GM12878 (cell line): ENCODE measurements at regions not wholly inside any gene's neighbourhood (a gene's known extent, or its start where the extent isn't known, plus 50 kb on each side); places are given as distances from the start of the nearest gene placed in this dataset.

Source experiments
- ATAC-seq: fragments of 200-7000 bp; cut with Tn5 transposase; 3 replicates; pipeline ENCODE4 v1.9.1; 2020; ENCODE audit warnings: mild to moderate bottlenecking, moderate library complexity
- BruUV-seq: library from RNA; stranded (reverse); fragments of 400-500 nt; replicated peaks from 2 replicates; lab custom pipeline; 2021; lab: Mats Ljungman, UMichigan
- CTCF ChIA-PET: fragments of 300-600 bp; sonication (Branson Sonifier 250); formaldehyde crosslinking; extraction: SDS; loops from one replicate; lab custom pipeline; 2021; ENCODE audit warnings: inconsistent platforms; lab: Yijun Ruan, JAX
- POLR2A ChIA-PET: fragments of 350-600 bp; formaldehyde crosslinking; extraction: SDS; loops from one replicate; lab custom pipeline; 2021; ENCODE audit warnings: inconsistent platforms; lab: Charles Lee
- RAD21 ChIA-PET: fragments of 300-600 bp; sonication (Branson Sonifier 250); formaldehyde crosslinking; loops from one replicate; lab custom pipeline; 2023; ENCODE audit warnings: antibody characterized with exemption; ENCODE audit not compliant: unreplicated experiment; lab: Charles Lee
- SMC1A ChIA-PET: fragments of 300-600 bp; sonication (Branson Sonifier 250); formaldehyde crosslinking; loops from one replicate; lab custom pipeline; 2023; ENCODE audit not compliant: unreplicated experiment, uncharacterized antibody; lab: Charles Lee
- DNase-seq: peaks from one replicate; pipeline ENCODE4 v3.0.0-alpha.2; 2011; ENCODE audit warnings: low read depth, low spot score
- FAIRE-seq: peaks from 3 replicates; lab custom pipeline; 2011; peaks lifted over from hg19 to GRCh38; lab: Jason Lieb, UNC
- H2AFZ ChIP-seq: 2 replicates; pipeline ENCODE4 v1.6.0; 2011; ENCODE audit warnings: low read depth, low read length, control low read depth; ENCODE audit not compliant: control insufficient read depth
- H3K27ac ChIP-seq: 2 replicates; pipeline ENCODE4 v1.5.1; 2011; ENCODE audit warnings: control low read depth; ENCODE audit not compliant: control insufficient read depth, insufficient read depth
- H3K27me3 ChIP-seq, 2 experiments: replicated peaks in 1 of 2; 2 replicates each; pipeline versions ENCODE4 v1.6.0 to v1.6.1; 2011; ENCODE audit warnings: low read length in 1 of 2; ENCODE audit not compliant: control insufficient read depth in 2 of 2, insufficient read depth in 2 of 2
- H3K36me3 ChIP-seq, 2 experiments: 2 replicates each; pipeline ENCODE4 v1.5.1; 2011; ENCODE audit warnings: low read length in 1 of 2; ENCODE audit not compliant: control insufficient read depth in 2 of 2, insufficient read depth in 2 of 2
- H3K4me1 ChIP-seq: 2 replicates; pipeline ENCODE4 v1.6.1; 2011; ENCODE audit warnings: mild to moderate bottlenecking, low read length, moderate library complexity, mixed read lengths; ENCODE audit not compliant: control insufficient read depth, insufficient read depth
- H3K4me2 ChIP-seq: 2 replicates; pipeline ENCODE4 v1.6.0; 2011; ENCODE audit warnings: control low read depth; ENCODE audit not compliant: control insufficient read depth, insufficient read depth
- H3K4me3 ChIP-seq: fragments of 200-600 bp; sonication (generic); 2 replicates; pipeline ENCODE4 v1.5.1; 2016
- H3K79me2 ChIP-seq: 2 replicates; pipeline ENCODE4 v1.6.0; 2011; ENCODE audit warnings: low read length; ENCODE audit not compliant: control insufficient read depth, insufficient read depth
- H3K9ac ChIP-seq: 2 replicates; pipeline ENCODE4 v1.8.0; 2011; ENCODE audit warnings: low read length, control low read depth, mixed read lengths; ENCODE audit not compliant: control insufficient read depth, insufficient read depth
- H3K9me3 ChIP-seq: replicated peaks from 3 replicates; pipeline ENCODE4 v1.5.1; 2011; ENCODE audit warnings: mild to moderate bottlenecking, low read length; ENCODE audit not compliant: control insufficient read depth, insufficient read depth
- H4K20me1 ChIP-seq: 2 replicates; pipeline ENCODE4 v1.6.0; 2011; ENCODE audit not compliant: control insufficient read depth, insufficient read depth
- BCL11A ChIP-seq: IDR thresholded peaks from 2 replicates; pipeline ENCODE4 v1.6.1; 2011; ENCODE audit warnings: low read depth, low read length
- EP300 ChIP-seq, 2 experiments: fragments of 150-350 bp in 1 of 2; IDR thresholded peaks; 2 replicates each; pipeline ENCODE4 v1.6.1; 2011 to 2012; ENCODE audit warnings: low read depth in 2 of 2, low read length in 2 of 2, borderline replicate concordance in 1 of 2, improper control_type of control experiment in 1 of 2, inconsistent platforms in 1 of 2; ENCODE audit not compliant: control insufficient read depth in 1 of 2
- ETV6 ChIP-seq, 2 experiments: fragments of 450-650 bp in 1 of 2; IDR thresholded peaks in 1 of 2; conservative IDR thresholded peaks in 1 of 2; 2 replicates each; pipeline ENCODE4 v1.6.1; 2014; ENCODE audit warnings: antibody characterized with exemption in 1 of 2, borderline replicate concordance in 1 of 2, low read depth in 1 of 2, mild to moderate bottlenecking in 1 of 2, moderate library complexity in 1 of 2
- MYB ChIP-seq: fragments of 150-350 bp; IDR thresholded peaks from 2 replicates; pipeline ENCODE4 v1.6.1; 2014; ENCODE audit warnings: mild to moderate bottlenecking, low read depth, low read length, borderline replicate concordance
- POLR2A ChIP-seq: IDR thresholded peaks from 2 replicates; pipeline ENCODE4 v1.6.1; 2011; ENCODE audit warnings: low read depth, mild to moderate bottlenecking, low read length
- POLR2AphosphoS2 ChIP-seq: IDR thresholded peaks from 2 replicates; pipeline ENCODE4 v1.6.1; 2011; ENCODE audit warnings: low read depth, mild to moderate bottlenecking, low read length, improper control_type of control experiment, moderate library complexity
- RAD51 ChIP-seq: fragments of 450-650 bp; IDR thresholded peaks from 2 replicates; pipeline ENCODE4 v1.6.1; 2016; ENCODE audit warnings: moderate library complexity, mild to moderate bottlenecking, inconsistent platforms
- TAF1 ChIP-seq: IDR thresholded peaks from 2 replicates; pipeline ENCODE4 v1.6.1; 2011; ENCODE audit warnings: mild to moderate bottlenecking, low read depth, low read length, borderline replicate concordance
- USF1 ChIP-seq: IDR thresholded peaks from 2 replicates; pipeline ENCODE4 v1.6.1; 2011; ENCODE audit warnings: borderline replicate concordance, low read depth, mild to moderate bottlenecking, moderate library complexity, mixed read lengths, low read length; ENCODE audit not compliant: insufficient read depth; ENCODE audit errors: extremely low read length
- WRNIP1 ChIP-seq: IDR thresholded peaks from 2 replicates; pipeline ENCODE4 v1.6.1; 2011; ENCODE audit warnings: low read depth, low read length, improper control_type of control experiment, borderline replicate concordance
- ZNF622 ChIP-seq: fragments of 450-650 bp; IDR thresholded peaks from 2 replicates; pipeline ENCODE4 v1.6.1; 2017; ENCODE audit warnings: mild to moderate bottlenecking, inconsistent platforms
- ZZZ3 ChIP-seq: IDR thresholded peaks from 2 replicates; pipeline ENCODE4 v1.6.1; 2011; ENCODE audit warnings: low read depth; ENCODE audit not compliant: control insufficient read depth, insufficient read length
- WGBS: methylation state at CpG from one replicate; pipeline ENCODE4 v1.1.6; 2016; ENCODE audit warnings: low lambda C conversion rate; ENCODE audit not compliant: insufficient replicate concordance, insufficient coverage; ENCODE audit errors: missing lambda C conversion rate; 5-methylcytosine and 5-hydroxymethylcytosine counted together
- in situ Hi-C: fragments of 300-500 bp; cut with MboI; formaldehyde crosslinking; loops from 9 replicates; pipeline ENCODE4 v1.14.3; 2018; ENCODE audit warnings: mixed read lengths
- intact Hi-C: fragments of 100-400 bp; cut with micrococcal nuclease; formaldehyde crosslinking; loops from one replicate; pipeline ENCODE4 v1.14.2; 2022; ENCODE audit not compliant: unreplicated experiment
- TF ChIP-seq, protein P1 (sequence below): fragments of 450-650 bp; formaldehyde crosslinking; IDR thresholded peaks from 2 replicates; pipeline ENCODE4 v1.5.0; 2022; ENCODE audit warnings: mild to moderate bottlenecking, missing genetic modification characterization
- TF ChIP-seq, protein P2 (sequence below): fragments of 450-650 bp; formaldehyde crosslinking; IDR thresholded peaks from 2 replicates; pipeline ENCODE4 v1.4.0; 2022; ENCODE audit warnings: mild to moderate bottlenecking, moderate library complexity

DNA sequence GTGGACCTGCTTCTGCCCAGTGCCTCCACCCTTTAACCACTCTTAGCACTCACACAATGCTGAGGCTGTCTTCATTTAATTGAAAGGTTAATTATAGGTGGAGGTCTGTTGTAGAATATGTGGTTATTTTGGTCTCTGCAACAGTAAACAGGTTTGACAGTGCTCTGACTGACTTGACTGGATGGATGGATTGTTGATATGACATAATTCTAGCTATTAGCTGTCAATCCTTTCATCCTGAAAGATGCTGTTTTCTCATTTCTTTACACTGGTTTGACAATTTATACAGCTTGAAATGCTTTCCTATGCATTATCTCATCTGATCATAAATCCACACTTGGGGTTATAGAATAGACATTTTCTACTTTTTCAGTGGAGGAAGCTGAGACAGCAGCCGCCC, 210.7 kb downstream of the CDH26 start (continued):
- TF ChIP-seq, protein P1, sequence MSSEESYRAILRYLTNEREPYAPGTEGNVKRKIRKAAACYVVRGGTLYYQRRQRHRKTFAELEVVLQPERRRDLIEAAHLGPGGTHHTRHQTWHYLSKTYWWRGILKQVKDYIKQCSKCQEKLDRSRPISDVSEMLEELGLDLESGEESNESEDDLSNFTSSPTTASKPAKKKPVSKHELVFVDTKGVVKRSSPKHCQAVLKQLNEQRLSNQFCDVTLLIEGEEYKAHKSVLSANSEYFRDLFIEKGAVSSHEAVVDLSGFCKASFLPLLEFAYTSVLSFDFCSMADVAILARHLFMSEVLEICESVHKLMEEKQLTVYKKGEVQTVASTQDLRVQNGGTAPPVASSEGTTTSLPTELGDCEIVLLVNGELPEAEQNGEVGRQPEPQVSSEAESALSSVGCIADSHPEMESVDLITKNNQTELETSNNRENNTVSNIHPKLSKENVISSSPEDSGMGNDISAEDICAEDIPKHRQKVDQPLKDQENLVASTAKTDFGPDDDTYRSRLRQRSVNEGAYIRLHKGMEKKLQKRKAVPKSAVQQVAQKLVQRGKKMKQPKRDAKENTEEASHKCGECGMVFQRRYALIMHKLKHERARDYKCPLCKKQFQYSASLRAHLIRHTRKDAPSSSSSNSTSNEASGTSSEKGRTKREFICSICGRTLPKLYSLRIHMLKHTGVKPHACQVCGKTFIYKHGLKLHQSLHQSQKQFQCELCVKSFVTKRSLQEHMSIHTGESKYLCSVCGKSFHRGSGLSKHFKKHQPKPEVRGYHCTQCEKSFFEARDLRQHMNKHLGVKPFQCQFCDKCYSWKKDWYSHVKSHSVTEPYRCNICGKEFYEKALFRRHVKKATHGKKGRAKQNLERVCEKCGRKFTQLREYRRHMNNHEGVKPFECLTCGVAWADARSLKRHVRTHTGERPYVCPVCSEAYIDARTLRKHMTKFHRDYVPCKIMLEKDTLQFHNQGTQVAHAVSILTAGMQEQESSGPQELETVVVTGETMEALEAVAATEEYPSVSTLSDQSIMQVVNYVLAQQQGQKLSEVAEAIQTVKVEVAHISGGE: no peak
- TF ChIP-seq EP300 (IDR thresholded peaks at IDR 0.05; ENCODE audit: borderline replicate concordance in 1 of 2, control insufficient read depth in 1 of 2, low read depth in 2 of 2, low read length in 2 of 2) (no peak), ETV6 (conservative IDR thresholded peaks at IDR 0.05 in 1 of 2, IDR thresholded peaks at IDR 0.05 in 1 of 2; ENCODE audit: borderline replicate concordance in 1 of 2, low read depth in 1 of 2) (no peak), WRNIP1 (no peak), ZZZ3 (no peak), POLR2AphosphoS2 (no peak), POLR2A (no peak), BCL11A (no peak)

- POLR2A ChIA-PET: no interaction called here
- 0% methylated on average over 3 of the region's 3 CpGs for WGBS
- no TSS peak for BruUV-seq
Measured at GRCh38 chr20:60170116-60170515, 211.9 kb downstream of the CDH26 start.

More at GRCh38 chr20:60170116-60170515, 211.9 kb downstream of the CDH26 start:
- Histone ChIP-seq H3K9ac (no peak overlapping the region), H3K4me3 (no peak overlapping the region), H3K36me3 (no peaks in the 10 kb centered on the region), H3K27ac (no peak overlapping the region), H3K79me2 (no peaks in the 10 kb centered on the region), H2AFZ (no peak overlapping the region), H3K27me3 (no peaks in the 10 kb centered on the region), H4K20me1 (no peaks in the 10 kb centered on the region), H3K4me2 (no peak overlapping the region), H3K4me1 (no peaks in the 10 kb centered on the region), H3K9me3 (no peaks in the 10 kb centered on the region; the same call in 2 of the 3 replicates)
- ATAC-seq (no peak), DNase-seq (no peak), FAIRE-seq (no peak)
- SMC1A ChIA-PET: no interaction called here
- CTCF ChIA-PET: no interaction called here
- intact Hi-C loops (no loop called here), in situ Hi-C loops (no loop called here)
- TF ChIP-seq MYB: no peak
- TF ChIP-seq, protein P2, sequence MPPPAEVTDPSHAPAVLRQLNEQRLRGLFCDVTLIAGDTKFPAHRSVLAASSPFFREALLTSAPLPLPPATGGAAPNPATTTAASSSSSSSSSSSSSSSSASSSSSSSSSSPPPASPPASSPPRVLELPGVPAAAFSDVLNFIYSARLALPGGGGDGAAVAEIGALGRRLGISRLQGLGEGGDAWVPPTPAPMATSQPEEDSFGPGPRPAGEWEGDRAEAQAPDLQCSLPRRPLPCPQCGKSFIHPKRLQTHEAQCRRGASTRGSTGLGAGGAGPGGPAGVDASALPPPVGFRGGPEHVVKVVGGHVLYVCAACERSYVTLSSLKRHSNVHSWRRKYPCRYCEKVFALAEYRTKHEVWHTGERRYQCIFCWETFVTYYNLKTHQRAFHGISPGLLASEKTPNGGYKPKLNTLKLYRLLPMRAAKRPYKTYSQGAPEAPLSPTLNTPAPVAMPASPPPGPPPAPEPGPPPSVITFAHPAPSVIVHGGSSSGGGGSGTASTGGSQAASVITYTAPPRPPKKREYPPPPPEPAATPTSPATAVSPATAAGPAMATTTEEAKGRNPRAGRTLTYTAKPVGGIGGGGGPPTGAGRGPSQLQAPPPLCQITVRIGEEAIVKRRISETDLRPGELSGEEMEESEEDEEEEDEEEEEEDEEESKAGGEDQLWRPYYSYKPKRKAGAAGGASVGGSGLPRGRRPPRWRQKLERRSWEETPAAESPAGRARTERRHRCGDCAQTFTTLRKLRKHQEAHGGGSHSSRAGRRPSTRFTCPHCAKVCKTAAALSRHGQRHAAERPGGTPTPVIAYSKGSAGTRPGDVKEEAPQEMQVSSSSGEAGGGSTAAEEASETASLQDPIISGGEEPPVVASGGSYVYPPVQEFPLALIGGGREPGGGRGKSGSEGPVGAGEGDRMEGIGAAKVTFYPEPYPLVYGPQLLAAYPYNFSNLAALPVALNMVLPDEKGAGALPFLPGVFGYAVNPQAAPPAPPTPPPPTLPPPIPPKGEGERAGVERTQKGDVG (CRISPR knock-in tag): no peak
- TF ChIP-seq ZNF622: no peak
- TF ChIP-seq USF1: no peak
- TF ChIP-seq TAF1: no peak
- TF ChIP-seq RAD51: no peak
- no peak for TF ChIP-seq WRNIP1
- no peak for TF ChIP-seq EP300 (IDR thresholded peaks at IDR 0.05; ENCODE audit: borderline replicate concordance in 1 of 2, control insufficient read depth in 1 of 2, low read depth in 2 of 2, low read length in 2 of 2)
- RAD21 ChIA-PET: no interaction called here
